ENCODE measurements at regions not wholly inside any gene's neighbourhood (a gene's known extent, or its start where the extent isn't known, plus 50 kb on each side); places are given as distances from the start of the nearest gene placed in this dataset.
"Not testable (repeated sequence)": the region's sequence is repeated elsewhere in the genome, so short reads cannot be mapped to it uniquely, and the experiment has no call there.

DNA sequence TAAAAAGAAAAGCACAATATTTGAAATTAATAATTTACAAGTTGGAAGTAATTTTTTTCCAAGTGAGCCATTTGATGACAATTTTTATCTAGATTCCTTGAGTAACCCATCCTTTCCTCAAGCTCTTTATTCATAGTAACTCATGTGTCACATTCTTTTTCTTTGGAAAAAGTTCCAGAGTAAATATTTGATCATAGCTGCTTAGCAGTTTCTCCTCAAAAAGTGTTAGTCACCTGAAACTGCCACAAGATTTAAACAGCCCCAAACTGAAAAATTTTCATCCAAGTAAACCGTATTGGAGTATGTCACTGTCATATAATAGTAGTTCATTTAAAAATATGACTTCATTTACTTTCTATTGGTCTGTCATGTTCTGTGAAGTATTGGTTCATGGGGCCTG is 94.6 kb upstream of the CASK start:
- Mint-ChIP-seq H3K4me1 (peaks cover 9 to 14% (median 14%) of the 10 kb centered on the region in 3 donors), H3K36me3 (no peaks in the 10 kb centered on the region), H3K27ac (no peak overlapping the region), H3K4me3 (no peak overlapping the region), H3K9me3 (no peaks in the 10 kb centered on the region), H3K27me3 (peaks cover 0 to 12% of the 10 kb centered on the region in 2 donors)
- no CpG with 5 or more reads among the region's 1 CpG for WGBS (ENCODE audit: insufficient coverage)
- ATAC-seq (replicated peaks in 1 of 4) (no peak), DNase-seq (no peak)
- H3K4me3 ChIP-seq (ENCODE audit: control insufficient read depth in 1 of 2, extremely low read depth in 1 of 2, low read length in 1 of 2) = no peak overlapping the region
- no peaks in the 10 kb centered on the region for H3K9me3 ChIP-seq
- no peak overlapping the region for H3K27ac ChIP-seq (ENCODE audit: low read length)
- no peaks in the 10 kb centered on the region for H3K27me3 ChIP-seq (replicated peaks in 1 of 2; ENCODE audit: control insufficient read depth in 2 of 2, extremely low read depth in 1 of 2, insufficient read depth in 2 of 2, low read length in 1 of 2)
- H3K36me3 ChIP-seq (ENCODE audit: control insufficient read depth in 2 of 2, extremely low read depth in 1 of 2, insufficient read depth in 1 of 2, low read length in 1 of 2) = no peaks in the 10 kb centered on the region
- ChIA-PET CTCF (no interaction called here), POLR2A (no interaction called here)
- peaks cover 0 to 4% of the 10 kb centered on the region in 2 experiments for H3K4me1 ChIP-seq (ENCODE audit: control insufficient read depth in 1 of 2, extremely low read depth in 1 of 2, insufficient read depth in 2 of 2, low read length in 2 of 2)

DNA sequence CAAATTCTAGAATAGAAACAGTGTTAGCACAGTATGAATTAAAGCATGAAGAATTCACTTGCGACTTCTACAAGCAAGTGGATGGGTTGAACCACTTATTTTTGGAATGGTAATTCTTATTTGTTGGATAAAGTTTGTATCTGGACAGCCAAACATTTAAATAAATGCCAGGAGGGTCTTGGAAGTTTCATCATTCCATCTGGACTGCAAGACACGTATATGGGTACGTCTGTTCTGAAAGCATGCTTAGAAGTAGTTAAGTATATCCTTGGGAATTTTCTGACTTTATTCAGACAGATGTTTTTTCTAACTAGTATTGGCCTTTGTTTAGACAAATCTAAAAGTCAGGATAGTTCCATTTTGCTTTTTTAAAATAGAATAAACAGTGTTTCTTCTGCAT is 77.5 kb upstream of the CASK start:
- Histone ChIP-seq H3K4me1 (ENCODE audit: control insufficient read depth in 1 of 2, extremely low read depth in 1 of 2, insufficient read depth in 2 of 2, low read length in 2 of 2) (no peaks in the 10 kb centered on the region), H3K27me3 (replicated peaks in 1 of 2; ENCODE audit: control insufficient read depth in 2 of 2, extremely low read depth in 1 of 2, insufficient read depth in 2 of 2, low read length in 1 of 2) (no peaks in the 10 kb centered on the region), H3K27ac (ENCODE audit: low read length) (no peak overlapping the region), H3K4me3 (ENCODE audit: control insufficient read depth in 1 of 2, extremely low read depth in 1 of 2, low read length in 1 of 2) (no peak overlapping the region), H3K36me3 (ENCODE audit: control insufficient read depth in 2 of 2, extremely low read depth in 1 of 2, insufficient read depth in 1 of 2, low read length in 1 of 2) (no peaks in the 10 kb centered on the region), H3K9me3 (no peaks in the 10 kb centered on the region)
- ChIA-PET POLR2A (no interaction called here), CTCF (no interaction called here)
- H3K27me3 Mint-ChIP-seq = peaks cover 0 to 16% of the 10 kb centered on the region in 2 donors
- DNase-seq (no peak), ATAC-seq (replicated peaks in 1 of 4) (no peak)
- H3K9me3 Mint-ChIP-seq = no peaks in the 10 kb centered on the region
- H3K4me3 Mint-ChIP-seq = no peak overlapping the region
- WGBS (ENCODE audit: insufficient coverage) = 100% methylated on average over 1 of the region's 3 CpGs
- no peak overlapping the region for H3K27ac Mint-ChIP-seq
- H3K4me1 Mint-ChIP-seq = no peaks in the 10 kb centered on the region
- no peaks in the 10 kb centered on the region for H3K36me3 Mint-ChIP-seq

DNA sequence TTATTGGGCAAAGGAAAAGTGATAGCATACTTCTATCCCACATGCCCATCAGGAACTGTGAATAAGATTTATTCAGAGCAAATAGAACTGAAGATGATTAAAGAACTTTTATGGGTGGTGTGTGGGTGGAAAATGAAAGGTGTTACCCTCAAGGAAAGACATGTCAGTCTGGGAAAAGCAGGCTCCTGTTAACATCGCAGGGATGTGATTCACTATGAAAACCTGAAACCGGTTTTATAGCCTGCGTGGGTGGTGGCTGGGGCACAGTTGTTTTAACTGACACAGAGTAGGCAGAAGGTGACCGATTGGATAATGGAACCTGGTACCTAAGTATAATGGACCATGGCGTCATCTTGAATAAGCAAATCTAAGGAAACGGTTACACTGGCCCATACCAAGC is 61.3 kb upstream of the CASK start:
- H3K36me3 ChIP-seq (ENCODE audit: control insufficient read depth in 2 of 2, extremely low read depth in 1 of 2, insufficient read depth in 1 of 2, low read length in 1 of 2) = no peaks in the 10 kb centered on the region
- 87% methylated on average over 4 of the region's 6 CpGs for WGBS (ENCODE audit: insufficient coverage)
- no peak overlapping the region for H3K4me3 ChIP-seq (ENCODE audit: control insufficient read depth in 1 of 2, extremely low read depth in 1 of 2, low read length in 1 of 2)
- Mint-ChIP-seq H3K4me1 (no peaks in the 10 kb centered on the region), H3K9me3 (peaks cover 0 to 5% (median 0%) of the 10 kb centered on the region in 3 donors), H3K4me3 (no peak overlapping the region), H3K27ac (no peak overlapping the region), H3K36me3 (no peaks in the 10 kb centered on the region), H3K27me3 (peaks cover 0 to 14% of the 10 kb centered on the region in 2 donors)
- H3K27ac ChIP-seq (ENCODE audit: low read length) = no peak overlapping the region
- no peaks in the 10 kb centered on the region for H3K27me3 ChIP-seq (replicated peaks in 1 of 2; ENCODE audit: control insufficient read depth in 2 of 2, extremely low read depth in 1 of 2, insufficient read depth in 2 of 2, low read length in 1 of 2)
- no peaks in the 10 kb centered on the region for H3K9me3 ChIP-seq
- ATAC-seq (replicated peaks in 1 of 4) (no peak), DNase-seq (no peak)
- ChIA-PET CTCF (no interaction called here), POLR2A (interaction anchor here in 1 of 2 donors (0.7 kb wide), 1 partner anchor 68 kb away, joined by 3 read pairs; no protein-coding TSS in a partner anchor)
- no peaks in the 10 kb centered on the region for H3K4me1 ChIP-seq (ENCODE audit: control insufficient read depth in 1 of 2, extremely low read depth in 1 of 2, insufficient read depth in 2 of 2, low read length in 2 of 2)

DNA sequence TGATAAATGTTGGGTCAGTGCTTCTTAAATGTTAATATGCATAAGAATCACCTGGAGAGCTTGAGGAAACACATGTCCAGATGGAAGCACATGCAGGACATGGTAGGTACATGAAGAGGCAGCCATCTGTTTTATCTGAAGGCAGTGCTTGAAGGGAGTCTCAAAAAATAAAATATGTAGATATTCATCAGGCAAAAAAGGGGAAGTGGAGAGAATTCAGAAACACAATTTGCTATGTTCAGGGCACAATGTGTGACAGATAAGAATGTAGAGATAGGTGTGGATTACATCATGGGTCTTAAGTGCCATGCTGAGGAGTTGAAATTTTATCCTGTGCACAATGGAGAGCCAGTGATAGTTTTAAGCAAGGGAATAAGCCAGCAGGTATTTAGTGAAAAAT is 59.6 kb upstream of the CASK start:
- H3K4me1 Mint-ChIP-seq = no peaks in the 10 kb centered on the region
- no peak overlapping the region for H3K4me3 Mint-ChIP-seq
- ATAC-seq (replicated peaks in 1 of 4) = no peak
- no peaks in the 10 kb centered on the region for H3K36me3 Mint-ChIP-seq
- CTCF ChIA-PET = no interaction called here
- H3K27me3 ChIP-seq (replicated peaks in 1 of 2; ENCODE audit: control insufficient read depth in 2 of 2, extremely low read depth in 1 of 2, insufficient read depth in 2 of 2, low read length in 1 of 2) = no peaks in the 10 kb centered on the region
- no peak overlapping the region for H3K27ac ChIP-seq (ENCODE audit: low read length)
- peaks cover 0 to 5% (median 0%) of the 10 kb centered on the region in 3 donors for H3K9me3 Mint-ChIP-seq
- POLR2A ChIA-PET = no interaction called here
- H3K9me3 ChIP-seq = no peaks in the 10 kb centered on the region
- H3K36me3 ChIP-seq (ENCODE audit: control insufficient read depth in 2 of 2, extremely low read depth in 1 of 2, insufficient read depth in 1 of 2, low read length in 1 of 2) = no peaks in the 10 kb centered on the region
- no peak for DNase-seq
- no peak overlapping the region for H3K4me3 ChIP-seq (ENCODE audit: control insufficient read depth in 1 of 2, extremely low read depth in 1 of 2, low read length in 1 of 2)
- no peaks in the 10 kb centered on the region for H3K4me1 ChIP-seq (ENCODE audit: control insufficient read depth in 1 of 2, extremely low read depth in 1 of 2, insufficient read depth in 2 of 2, low read length in 2 of 2)
- H3K27me3 Mint-ChIP-seq = peaks cover 0 to 14% of the 10 kb centered on the region in 2 donors
- H3K27ac Mint-ChIP-seq = no peak overlapping the region

DNA sequence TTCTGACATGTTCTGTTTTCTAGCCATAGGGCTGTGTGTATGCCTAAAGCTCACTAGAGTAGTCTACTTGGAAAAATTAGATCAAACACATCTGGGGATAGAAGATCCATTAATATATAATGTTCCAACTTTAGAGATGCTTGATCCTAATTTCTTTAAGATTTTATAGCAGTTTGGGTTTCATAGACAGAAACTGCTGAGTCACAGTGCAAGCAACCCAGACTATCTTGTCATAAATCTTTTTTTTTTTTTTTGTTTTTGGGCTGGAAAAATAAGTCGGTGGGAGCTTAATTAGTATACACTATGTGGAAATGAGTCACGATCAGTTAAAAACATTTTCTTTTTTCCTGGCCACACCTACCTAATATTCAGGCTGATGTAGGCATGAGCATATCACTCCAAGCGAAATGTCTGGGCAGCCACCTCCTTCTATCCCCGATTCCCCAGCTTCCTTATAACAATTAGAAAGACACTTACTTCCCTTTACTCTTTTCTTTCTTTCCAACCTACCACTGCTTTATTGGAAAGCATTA is 58.2 kb upstream of the CASK start:
- no peaks in the 10 kb centered on the region for H3K4me1 Mint-ChIP-seq
- peaks cover 0 to 5% (median 0%) of the 10 kb centered on the region in 3 donors for H3K9me3 Mint-ChIP-seq
- DNase-seq (no peak), ATAC-seq (replicated peaks in 1 of 4) (no peak)
- H3K4me1 ChIP-seq (ENCODE audit: control insufficient read depth in 1 of 2, extremely low read depth in 1 of 2, insufficient read depth in 2 of 2, low read length in 2 of 2) = no peaks in the 10 kb centered on the region
- ChIA-PET POLR2A (no interaction called here), CTCF (interaction anchor here in 1 of 2 donors (0.6 kb wide), 2 partner anchors 74 to 229 kb away, joined by 3 read pairs; no protein-coding TSS in a partner anchor)
- no peaks in the 10 kb centered on the region for H3K36me3 Mint-ChIP-seq
- H3K27me3 Mint-ChIP-seq = peaks cover 0 to 11% of the 10 kb centered on the region in 2 donors
- no peaks in the 10 kb centered on the region for H3K27me3 ChIP-seq (replicated peaks in 1 of 2; ENCODE audit: control insufficient read depth in 2 of 2, extremely low read depth in 1 of 2, insufficient read depth in 2 of 2, low read length in 1 of 2)
- H3K9me3 ChIP-seq = no peaks in the 10 kb centered on the region
- H3K4me3 ChIP-seq (ENCODE audit: control insufficient read depth in 1 of 2, extremely low read depth in 1 of 2, low read length in 1 of 2) = no peak overlapping the region
- WGBS (ENCODE audit: insufficient coverage) = no CpG with 5 or more reads among the region's 4 CpGs
- H3K27ac ChIP-seq (ENCODE audit: low read length) = no peak overlapping the region
- no peak overlapping the region for H3K27ac Mint-ChIP-seq
- H3K36me3 ChIP-seq (ENCODE audit: control insufficient read depth in 2 of 2, extremely low read depth in 1 of 2, insufficient read depth in 1 of 2, low read length in 1 of 2) = no peaks in the 10 kb centered on the region
- H3K4me3 Mint-ChIP-seq = no peak overlapping the region

DNA sequence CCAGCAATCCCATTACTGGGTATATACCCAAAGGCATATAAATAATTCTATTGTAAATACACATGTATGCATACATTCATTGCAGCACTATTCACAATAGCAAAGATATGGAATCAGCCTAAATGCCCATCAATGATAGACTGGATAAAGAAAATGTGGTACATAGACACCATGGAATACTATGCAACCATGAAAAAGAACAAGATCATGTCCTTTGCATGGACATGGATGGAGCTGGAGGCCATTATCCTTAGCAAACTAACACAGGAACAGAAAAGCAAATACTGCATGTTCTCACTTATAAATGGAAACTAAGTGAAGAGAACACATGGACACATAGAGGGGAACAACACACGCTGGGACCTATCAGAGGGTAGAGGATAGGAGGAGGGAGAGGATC is 51.3 kb upstream of the CASK start:
- POLR2A ChIA-PET; H3K27ac Mint-ChIP-seq; H3K27me3 ChIP-seq (replicated peaks in 1 of 2; ENCODE audit: control insufficient read depth in 2 of 2, extremely low read depth in 1 of 2, insufficient read depth in 2 of 2, low read length in 1 of 2); H3K27ac ChIP-seq (ENCODE audit: low read length); H3K9me3 ChIP-seq; DNase-seq; H3K4me3 Mint-ChIP-seq; H3K4me3 ChIP-seq (ENCODE audit: control insufficient read depth in 1 of 2, extremely low read depth in 1 of 2, low read length in 1 of 2); H3K4me1 Mint-ChIP-seq; ATAC-seq (replicated peaks in 1 of 4); H3K36me3 ChIP-seq (ENCODE audit: control insufficient read depth in 2 of 2, extremely low read depth in 1 of 2, insufficient read depth in 1 of 2, low read length in 1 of 2); H3K9me3 Mint-ChIP-seq; H3K4me1 ChIP-seq (ENCODE audit: control insufficient read depth in 1 of 2, extremely low read depth in 1 of 2, insufficient read depth in 2 of 2, low read length in 2 of 2); CTCF ChIA-PET; H3K36me3 Mint-ChIP-seq: not testable (repeated sequence)
- no CpG with 5 or more reads among the region's 1 CpG for WGBS (ENCODE audit: insufficient coverage)
- peaks cover 0 to 36% of the 10 kb centered on the region in 2 donors for H3K27me3 Mint-ChIP-seq

DNA sequence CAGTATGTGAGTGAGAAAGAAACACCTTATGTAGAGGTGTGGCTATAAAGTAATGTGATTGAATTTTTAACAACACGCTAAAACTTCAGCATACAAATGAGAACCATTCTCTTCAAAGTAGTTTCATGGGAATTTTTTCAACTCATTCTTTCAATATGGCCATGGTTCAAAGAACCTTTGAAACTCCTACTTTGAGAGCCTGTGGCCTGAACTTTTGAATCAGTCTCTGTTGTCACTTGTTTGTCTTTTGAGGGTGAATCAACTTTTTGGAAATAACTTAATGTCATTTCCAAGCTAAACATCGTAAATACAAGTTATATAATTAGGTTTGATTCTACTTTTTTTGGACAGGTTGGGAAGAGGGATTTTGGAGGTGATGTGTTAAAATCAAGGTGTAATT is 49.9 kb upstream of the CASK start:
- DNase-seq (no peak), ATAC-seq (replicated peaks in 1 of 4) (no peak)
- Mint-ChIP-seq H3K36me3 (no peaks in the 10 kb centered on the region), H3K27ac (no peak overlapping the region), H3K4me1 (no peaks in the 10 kb centered on the region), H3K27me3 (peaks cover 0 to 36% of the 10 kb centered on the region in 2 donors), H3K9me3 (no peaks in the 10 kb centered on the region), H3K4me3 (no peak overlapping the region)
- no peaks in the 10 kb centered on the region for H3K36me3 ChIP-seq (ENCODE audit: control insufficient read depth in 2 of 2, extremely low read depth in 1 of 2, insufficient read depth in 1 of 2, low read length in 1 of 2)
- no peaks in the 10 kb centered on the region for H3K27me3 ChIP-seq (replicated peaks in 1 of 2; ENCODE audit: control insufficient read depth in 2 of 2, extremely low read depth in 1 of 2, insufficient read depth in 2 of 2, low read length in 1 of 2)
- no peaks in the 10 kb centered on the region for H3K9me3 ChIP-seq
- H3K4me3 ChIP-seq (ENCODE audit: control insufficient read depth in 1 of 2, extremely low read depth in 1 of 2, low read length in 1 of 2) = no peak overlapping the region
- H3K27ac ChIP-seq (ENCODE audit: low read length) = no peak overlapping the region
- no CpG with 5 or more reads among the region's 2 CpGs for WGBS (ENCODE audit: insufficient coverage)
- H3K4me1 ChIP-seq (ENCODE audit: control insufficient read depth in 1 of 2, extremely low read depth in 1 of 2, insufficient read depth in 2 of 2, low read length in 2 of 2) = no peaks in the 10 kb centered on the region
- CTCF ChIA-PET = no interaction called here
- POLR2A ChIA-PET = no interaction called here
